ENCODE measurements at regions not wholly inside any gene's neighbourhood (a gene's known extent, or its start where the extent isn't known, plus 50 kb on each side); places are given as distances from the start of the nearest gene placed in this dataset.

GRCh38 chr4:132284910-132285426, 864.1 kb upstream of the PCDH10 start:
- TF ChIP-seq TFE3 (CRISPR knock-in tag; IDR thresholded peaks at IDR 0.05), result no peak
- no peak for TF ChIP-seq NFYB (CRISPR knock-in tag; IDR thresholded peaks at IDR 0.05)
- TF ChIP-seq CBX1 (IDR thresholded peaks at IDR 0.05; ENCODE audit: low read depth), result no peak
- no peak for TF ChIP-seq POLR2AphosphoS2 (IDR thresholded peaks at IDR 0.05; ENCODE audit: low read depth, low read length)
- TF ChIP-seq GABPA (IDR thresholded peaks at IDR 0.05; ENCODE audit: low read depth, low read length), result no peak
- no peak for TF ChIP-seq GABPA (CRISPR knock-in tag; IDR thresholded peaks at IDR 0.05; ENCODE audit: low read depth)
- TF ChIP-seq ZNF136 (CRISPR knock-in tag; IDR thresholded peaks at IDR 0.05; ENCODE audit: low read depth), result no peak
- no peak for TF ChIP-seq ARID3A (IDR thresholded peaks at IDR 0.05; ENCODE audit: low read depth, low read length)
- no peak for TF ChIP-seq MEIS2 (CRISPR knock-in tag; IDR thresholded peaks at IDR 0.05)
- TF ChIP-seq TCF12 (IDR thresholded peaks at IDR 0.05), result no peak
- no peak for TF ChIP-seq TCF12 (CRISPR knock-in tag; IDR thresholded peaks at IDR 0.05)

Data from HepG2 (cell line).